ENCODE measurements at regions not wholly inside any gene's neighbourhood (a gene's known extent, or its start where the extent isn't known, plus 50 kb on each side); places are given as distances from the start of the nearest gene placed in this dataset.

- Histone ChIP-seq H2AFZ (replicated peaks; ENCODE audit: low read length, poor library complexity) (no peak overlapping the region), H3K4me2 (ENCODE audit: low read depth, low read length) (no peak overlapping the region), H3K23ac (ENCODE audit: low read depth, low read length) (no peak overlapping the region), H3K9me3 (ENCODE audit: control insufficient read depth, insufficient read depth, low read length) (no peaks in the 10 kb centered on the region), H3K4me3 (ENCODE audit: insufficient read depth, low read depth, low read length) (no peak overlapping the region), H3K9ac (ENCODE audit: low read depth, low read length) (no peak overlapping the region), H2AK9ac (replicated peaks; ENCODE audit: low read depth, low read length, poor library complexity) (no peak overlapping the region), H2BK15ac (ENCODE audit: low read depth, low read length) (no peak overlapping the region), H3K9me1 (ENCODE audit: insufficient read depth, low read length) (no peaks in the 10 kb centered on the region), H3K56ac (ENCODE audit: extremely low read depth, insufficient read depth, low read length) (no peak overlapping the region), H2AK5ac (ENCODE audit: low read depth, low read length) (no peak overlapping the region), H3K79me1 (ENCODE audit: low read depth in 1 of 2, low read length in 2 of 2) (no peaks in the 10 kb centered on the region), H3K4me1 (ENCODE audit: control insufficient read depth, insufficient read depth, low read length) (no peaks in the 10 kb centered on the region), H3K18ac (ENCODE audit: low read depth, low read length) (no peak overlapping the region), H2BK5ac (ENCODE audit: low read depth, low read length, poor library complexity, severe bottlenecking) (no peak overlapping the region), H4K91ac (ENCODE audit: insufficient read depth, low read depth, low read length) (no peak overlapping the region), H3K27me3 (ENCODE audit: control insufficient read depth, insufficient read depth, low read length) (no peaks in the 10 kb centered on the region), H4K20me1 (ENCODE audit: insufficient read depth, low read length) (no peaks in the 10 kb centered on the region), H3K14ac (replicated peaks; ENCODE audit: low read depth, low read length) (no peak overlapping the region), H3K4ac (ENCODE audit: low read depth, low read length) (no peak overlapping the region), H4K8ac (ENCODE audit: low read depth in 2 of 2, low read length in 2 of 2) (no peak overlapping the region), H2BK20ac (ENCODE audit: low read depth, low read length) (no peak overlapping the region), H4K5ac (ENCODE audit: low read depth, low read length) (no peak overlapping the region), H2BK120ac (ENCODE audit: low read depth, low read length) (no peak overlapping the region), H3K36me3 (ENCODE audit: control insufficient read depth, insufficient read depth, low read length) (no peaks in the 10 kb centered on the region), H3K27ac (ENCODE audit: insufficient read depth, low read length) (no peak overlapping the region)
- intact Hi-C loops (cut with micrococcal nuclease): no loop called here
- no peak for TF ChIP-seq FOS (IDR thresholded peaks at IDR 0.05; ENCODE audit: low read depth, low read length)
- ChIA-PET CTCF (no interaction called here), POLR2A (ENCODE audit: unreplicated experiment) (no interaction called here)
- in situ Hi-C loops (cut with MboI; ENCODE audit: low sequenced_read_pairs): no loop called here
- dilution Hi-C loops (cut with HindIII; ENCODE audit: low sequenced_read_pairs, unreplicated experiment): no loop called here
- no peak for ATAC-seq (ENCODE audit: low read depth)
- DNase-seq: no peak
- no TSS peak for BruUV-seq (replicated peaks)
Observed at GRCh38 chr10:9315292-9315691, 1260.8 kb downstream of the GATA3 start.

All from IMR-90 (cell line).